DOHH2 (cell line): ENCODE measurements at regions not wholly inside any gene's neighbourhood (a gene's known extent, or its start where the extent isn't known, plus 50 kb on each side); places are given as distances from the start of the nearest gene placed in this dataset.

Experiments
- H3F3A ChIP-seq: fragments of 200-600 bp; sonication (generic), shearing (Covaris generic); 2 replicates; pipeline ENCODE4 v1.6.0; 2016; ENCODE audit warnings: antibody characterized with exemption, mild to moderate bottlenecking; ENCODE audit not compliant: control insufficient read depth, insufficient read depth
- H3K27ac ChIP-seq: fragments of 200-600 bp; sonication (generic); 2 replicates; pipeline ENCODE4 v1.5.1; 2014; ENCODE audit warnings: low read depth, mild to moderate bottlenecking, low read length, moderate library complexity
- H3K27me3 ChIP-seq: fragments of 200-600 bp; sonication (generic); 2 replicates; pipeline ENCODE4 v1.6.1; 2014; ENCODE audit warnings: mild to moderate bottlenecking, low read length, mixed read lengths; ENCODE audit not compliant: control insufficient read depth
- H3K36me3 ChIP-seq: fragments of 200-600 bp; sonication (generic); 2 replicates; pipeline ENCODE4 v1.6.1; 2014; ENCODE audit warnings: mild to moderate bottlenecking, low read length, moderate library complexity, mixed read lengths; ENCODE audit not compliant: control insufficient read depth
- H3K4me1 ChIP-seq: fragments of 200-600 bp; sonication (generic); 2 replicates; pipeline ENCODE4 v1.6.1; 2014; ENCODE audit warnings: mild to moderate bottlenecking, low read length, mixed read lengths; ENCODE audit not compliant: control insufficient read depth
- H3K4me2 ChIP-seq: fragments of 200-600 bp; sonication (generic); 2 replicates; pipeline ENCODE4 v1.6.0; 2014; ENCODE audit warnings: mild to moderate bottlenecking, low read length, moderate library complexity
- H3K4me3 ChIP-seq: fragments of 200-600 bp; sonication (generic); 2 replicates; pipeline ENCODE4 v1.5.1; 2014; ENCODE audit warnings: mild to moderate bottlenecking, low read length, mixed read lengths
- H3K79me2 ChIP-seq: fragments of 200-600 bp; sonication (generic); 2 replicates; pipeline ENCODE4 v1.6.1; 2014; ENCODE audit warnings: mild to moderate bottlenecking, low read length, mixed read lengths; ENCODE audit not compliant: control insufficient read depth
- H3K9me2 ChIP-seq: fragments of 200-600 bp; sonication (generic); replicated peaks from 2 replicates; pipeline ENCODE4 v1.6.1; 2014; ENCODE audit warnings: mild to moderate bottlenecking, low read length, mixed read lengths; ENCODE audit not compliant: control insufficient read depth
- H3K9me3 ChIP-seq: fragments of 200-600 bp; sonication (generic); 2 replicates; pipeline ENCODE4 v1.6.1; 2014; ENCODE audit warnings: antibody characterized with exemption, low read length, mixed read lengths; ENCODE audit not compliant: control insufficient read depth, insufficient read depth
- H4K20me1 ChIP-seq: fragments of 200-600 bp; sonication (generic); 2 replicates; pipeline ENCODE4 v1.6.0; 2014; ENCODE audit warnings: low read depth, mild to moderate bottlenecking, antibody characterized with exemption, low read length, moderate library complexity; ENCODE audit not compliant: control insufficient read depth, insufficient read depth
- EZH2phosphoT487 ChIP-seq: fragments of 200-600 bp; sonication (generic); IDR thresholded peaks from 2 replicates; pipeline ENCODE4 v1.6.1; 2017; ENCODE audit warnings: borderline replicate concordance, mild to moderate bottlenecking, antibody characterized with exemption, low read length, moderate library complexity, mixed read lengths
- TF ChIP-seq, protein P1 (sequence below): fragments of 200-600 bp; sonication (generic); IDR thresholded peaks from one replicate; pipeline ENCODE4 v1.5.1; 2014; ENCODE audit warnings: antibody characterized with exemption, mild to moderate bottlenecking, low read depth, low read length; ENCODE audit not compliant: poor library complexity, severe bottlenecking

GRCh38 chr4:181987392-181987791 is 255.8 kb upstream of the TENM3 start:
- H3F3A ChIP-seq: no peaks in the 10 kb centered on the region
- no peak overlapping the region for H3K27ac ChIP-seq
- H3K4me1 ChIP-seq: no peaks in the 10 kb centered on the region
- TF ChIP-seq, protein P1, sequence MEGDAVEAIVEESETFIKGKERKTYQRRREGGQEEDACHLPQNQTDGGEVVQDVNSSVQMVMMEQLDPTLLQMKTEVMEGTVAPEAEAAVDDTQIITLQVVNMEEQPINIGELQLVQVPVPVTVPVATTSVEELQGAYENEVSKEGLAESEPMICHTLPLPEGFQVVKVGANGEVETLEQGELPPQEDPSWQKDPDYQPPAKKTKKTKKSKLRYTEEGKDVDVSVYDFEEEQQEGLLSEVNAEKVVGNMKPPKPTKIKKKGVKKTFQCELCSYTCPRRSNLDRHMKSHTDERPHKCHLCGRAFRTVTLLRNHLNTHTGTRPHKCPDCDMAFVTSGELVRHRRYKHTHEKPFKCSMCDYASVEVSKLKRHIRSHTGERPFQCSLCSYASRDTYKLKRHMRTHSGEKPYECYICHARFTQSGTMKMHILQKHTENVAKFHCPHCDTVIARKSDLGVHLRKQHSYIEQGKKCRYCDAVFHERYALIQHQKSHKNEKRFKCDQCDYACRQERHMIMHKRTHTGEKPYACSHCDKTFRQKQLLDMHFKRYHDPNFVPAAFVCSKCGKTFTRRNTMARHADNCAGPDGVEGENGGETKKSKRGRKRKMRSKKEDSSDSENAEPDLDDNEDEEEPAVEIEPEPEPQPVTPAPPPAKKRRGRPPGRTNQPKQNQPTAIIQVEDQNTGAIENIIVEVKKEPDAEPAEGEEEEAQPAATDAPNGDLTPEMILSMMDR: no peak
- TF ChIP-seq EZH2phosphoT487: no peak
- no peaks in the 10 kb centered on the region for H4K20me1 ChIP-seq
- H3K79me2 ChIP-seq: no peaks in the 10 kb centered on the region
- no peak overlapping the region for H3K4me3 ChIP-seq
- H3K9me2 ChIP-seq: no peaks in the 10 kb centered on the region
- H3K9me3 ChIP-seq: no peaks in the 10 kb centered on the region
- no peak overlapping the region for H3K4me2 ChIP-seq
- H3K36me3 ChIP-seq: no peaks in the 10 kb centered on the region
- no peaks in the 10 kb centered on the region for H3K27me3 ChIP-seq

- no peaks in the 10 kb centered on the region for H3F3A ChIP-seq
- no peaks in the 10 kb centered on the region for H3K9me2 ChIP-seq
- no peaks in the 10 kb centered on the region for H3K9me3 ChIP-seq
- H4K20me1 ChIP-seq: no peaks in the 10 kb centered on the region
- no peaks in the 10 kb centered on the region for H3K36me3 ChIP-seq
- TF ChIP-seq, protein P1: no peak
- no peak for TF ChIP-seq EZH2phosphoT487
- H3K79me2 ChIP-seq: no peaks in the 10 kb centered on the region
- H3K27ac ChIP-seq: no peak overlapping the region
- no peak overlapping the region for H3K4me2 ChIP-seq
- no peaks in the 10 kb centered on the region for H3K27me3 ChIP-seq
- no peak overlapping the region for H3K4me3 ChIP-seq
- no peaks in the 10 kb centered on the region for H3K4me1 ChIP-seq
Observed at GRCh38 chr4:181989071-181989470, 254.1 kb upstream of the TENM3 start.

DNA sequence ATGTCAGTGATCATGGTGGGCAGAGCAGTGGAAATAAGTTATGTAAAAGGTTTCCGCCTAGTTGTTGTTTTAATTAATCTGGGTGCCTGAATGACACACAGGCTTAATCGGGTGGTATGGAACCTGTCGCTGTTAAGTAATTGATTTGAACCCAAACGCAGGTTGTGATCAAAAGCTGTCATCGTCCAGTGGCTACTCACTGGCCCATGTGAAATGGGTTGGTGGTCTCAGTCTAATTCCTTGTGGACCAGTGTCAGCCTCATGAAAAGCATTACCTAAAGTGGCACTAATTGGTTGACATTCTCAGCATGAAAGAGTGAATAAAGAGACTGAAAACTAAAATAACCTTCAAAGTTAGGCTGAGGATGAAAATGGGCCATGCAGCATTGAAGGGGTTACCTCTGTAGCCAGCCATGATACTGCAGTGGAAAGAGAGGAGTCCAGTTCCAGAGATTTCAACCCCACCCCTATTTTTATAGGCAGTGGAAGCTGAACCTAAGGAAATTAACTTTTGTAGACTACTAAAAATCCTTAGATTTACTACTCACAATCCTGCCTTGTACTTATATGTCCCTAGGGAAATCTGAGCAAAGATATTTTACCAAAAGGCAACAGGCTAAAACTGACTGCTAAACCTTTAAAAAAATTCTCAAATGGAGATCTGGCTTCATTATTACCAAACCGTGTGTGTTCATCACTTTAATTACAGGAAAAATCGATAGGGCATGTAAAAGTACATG is 251.7 kb upstream of the TENM3 start:
- Histone ChIP-seq H3K27me3 (no peaks in the 10 kb centered on the region), H3F3A (no peaks in the 10 kb centered on the region), H3K9me2 (no peaks in the 10 kb centered on the region), H3K79me2 (no peaks in the 10 kb centered on the region), H3K27ac (no peak overlapping the region), H3K4me3 (no peak overlapping the region), H3K36me3 (no peaks in the 10 kb centered on the region), H4K20me1 (no peaks in the 10 kb centered on the region), H3K4me2 (no peak overlapping the region), H3K4me1 (no peaks in the 10 kb centered on the region), H3K9me3 (no peaks in the 10 kb centered on the region)
- TF ChIP-seq, protein P1: no peak
- TF ChIP-seq EZH2phosphoT487: no peak
